ENCODE measurements at regions not wholly inside any gene's neighbourhood (a gene's known extent, or its start where the extent isn't known, plus 50 kb on each side); places are given as distances from the start of the nearest gene placed in this dataset.
"Not testable (repeated sequence)": the region's sequence is repeated elsewhere in the genome, so short reads cannot be mapped to it uniquely, and the experiment has no call there.

- DNase-seq, result no peak
These were observed 105.0 kb upstream of the FOXN3 start for GRCh38 chr14:89521988-89522387.

- DNase-seq, result no peak
These were observed 102.0 kb upstream of the FOXN3 start for GRCh38 chr14:89519040-89519439.

GRCh38 chr14:89516173-89516572, 99.1 kb upstream of the FOXN3 start:
- DNase-seq, result no peak

GRCh38 chr14:89514601-89515000, 97.6 kb upstream of the FOXN3 start:
- DNase-seq, result no peak

GRCh38 chr14:89509891-89510290, 92.9 kb upstream of the FOXN3 start:
- no peak for DNase-seq

- DNase-seq, result no peak
These were observed 91.8 kb upstream of the FOXN3 start for GRCh38 chr14:89508863-89509262.

GRCh38 chr14:89507926-89508460, 91.0 kb upstream of the FOXN3 start:
- DNase-seq, result no peak

- DNase-seq, result no peak
These were observed 90.5 kb upstream of the FOXN3 start for GRCh38 chr14:89507521-89507920.

- DNase-seq, result not testable (repeated sequence)
These were observed 89.9 kb upstream of the FOXN3 start for GRCh38 chr14:89506891-89507452.

- DNase-seq, result no peak
These were observed 87.7 kb upstream of the FOXN3 start for GRCh38 chr14:89504602-89505313.

GRCh38 chr14:89504091-89504490, 87.1 kb upstream of the FOXN3 start:
- DNase-seq, result no peak

- DNase-seq, result no peak
These were observed 86.5 kb upstream of the FOXN3 start for GRCh38 chr14:89503431-89503996.

GRCh38 chr14:89502966-89503365, 85.9 kb upstream of the FOXN3 start:
- no peak for DNase-seq

GRCh38 chr14:89501381-89501780, 84.3 kb upstream of the FOXN3 start:
- DNase-seq, result no peak

- DNase-seq, result no peak
These were observed 83.3 kb upstream of the FOXN3 start for GRCh38 chr14:89500303-89500702.

GRCh38 chr14:89498878-89499277, 81.8 kb upstream of the FOXN3 start:
- no peak for DNase-seq

- DNase-seq, result no peak
These were observed 78.7 kb upstream of the FOXN3 start for GRCh38 chr14:89495718-89496117.

- no peak for DNase-seq
These were observed 77.0 kb upstream of the FOXN3 start for GRCh38 chr14:89493877-89494634.

- no peak for DNase-seq
These were observed 76.4 kb upstream of the FOXN3 start for GRCh38 chr14:89493406-89493805.

GRCh38 chr14:89491711-89492381, 74.8 kb upstream of the FOXN3 start:
- DNase-seq, result no peak

GRCh38 chr14:89490466-89490865, 73.4 kb upstream of the FOXN3 start:
- DNase-seq, result no peak

- DNase-seq, result no peak
These were observed 72.9 kb upstream of the FOXN3 start for GRCh38 chr14:89489761-89490437.

Data from effector CD8-positive, alpha-beta T cell (primary cell).